GM23248 (cell line): ENCODE measurements at regions not wholly inside any gene's neighbourhood (a gene's known extent, or its start where the extent isn't known, plus 50 kb on each side); places are given as distances from the start of the nearest gene placed in this dataset.

Experiments
- EZH2 ChIP-seq: fragments of 200-600 bp; sonication (generic); IDR thresholded peaks from 2 replicates; pipeline ENCODE4 v1.6.1; 2018; ENCODE audit warnings: antibody characterized with exemption, mild to moderate bottlenecking; ENCODE audit not compliant: insufficient read depth, poor library complexity, severe bottlenecking
- EZH2phosphoT487 ChIP-seq: fragments of 200-600 bp; sonication (generic); IDR thresholded peaks from 2 replicates; pipeline ENCODE4 v1.6.1; 2018; ENCODE audit warnings: antibody characterized with exemption, moderate library complexity, mild to moderate bottlenecking, low read depth; ENCODE audit not compliant: insufficient read depth

- TF ChIP-seq EZH2 (no peak), EZH2phosphoT487 (no peak)
These were observed 190.9 kb upstream of the BANK1 start for GRCh38 chr4:101599620-101600019.
